C1 segment of cervical spinal cord (tissue), 14 donors: ENCODE measurements at regions not wholly inside any gene's neighbourhood (a gene's known extent, or its start where the extent isn't known, plus 50 kb on each side); places are given as distances from the start of the nearest gene placed in this dataset.
"Not testable (repeated sequence)": the region's sequence is repeated elsewhere in the genome, so short reads cannot be mapped to it uniquely, and the experiment has no call there.

ENCODE experiments used
- DNase-seq, 14 donors: peaks; one replicate each; lab custom pipeline; 2025; lab: John Stamatoyannopoulos, UW

GRCh38 chr13:109702030-109702597 is 84.3 kb downstream of the IRS2 start:
- DNase-seq: not testable (repeated sequence)

GRCh38 chr13:109700176-109700575 is 86.2 kb downstream of the IRS2 start:
- peak in 7 of 14 donors; percentile 3 to 72 (median 46) for DNase-seq

GRCh38 chr13:109699628-109700071 is 86.7 kb downstream of the IRS2 start:
- DNase-seq: no peak

GRCh38 chr13:109698779-109699178 is 87.6 kb downstream of the IRS2 start:
- no peak for DNase-seq

GRCh38 chr13:109697936-109698335 is 88.4 kb downstream of the IRS2 start:
- DNase-seq: no peak

- no peak for DNase-seq
These were observed 90.8 kb downstream of the IRS2 start for GRCh38 chr13:109695402-109696190.

- DNase-seq: no peak
These were observed 91.4 kb downstream of the IRS2 start for GRCh38 chr13:109694972-109695371.

GRCh38 chr13:109693213-109693612 is 93.2 kb downstream of the IRS2 start:
- no peak for DNase-seq

GRCh38 chr13:109691689-109692088 is 94.7 kb downstream of the IRS2 start:
- no peak for DNase-seq

- no peak for DNase-seq
These were observed 98.6 kb downstream of the IRS2 start for GRCh38 chr13:109687559-109688448.

GRCh38 chr13:109685203-109685602 is 101.2 kb downstream of the IRS2 start:
- DNase-seq: no peak

GRCh38 chr13:109684824-109685202 is 101.6 kb downstream of the IRS2 start:
- no peak for DNase-seq

GRCh38 chr13:109684084-109684823 is 102.1 kb downstream of the IRS2 start:
- DNase-seq: no peak

GRCh38 chr13:109682534-109683244 is 103.7 kb downstream of the IRS2 start:
- no peak for DNase-seq

- no peak for DNase-seq
These were observed 105.5 kb downstream of the IRS2 start for GRCh38 chr13:109680930-109681329.

- DNase-seq: no peak
These were observed 106.1 kb downstream of the IRS2 start for GRCh38 chr13:109680288-109680687.

- DNase-seq: no peak
These were observed 107.9 kb downstream of the IRS2 start for GRCh38 chr13:109678459-109678858.

- no peak for DNase-seq
These were observed 109.2 kb downstream of the IRS2 start for GRCh38 chr13:109677206-109677605.

GRCh38 chr13:109673477-109673876 is 112.9 kb downstream of the IRS2 start:
- no peak for DNase-seq

- DNase-seq: no peak
These were observed 113.8 kb downstream of the IRS2 start for GRCh38 chr13:109672545-109672944.

GRCh38 chr13:109671919-109672318 is 114.5 kb downstream of the IRS2 start:
- DNase-seq: no peak
